GM23338 (cell line): ENCODE measurements at regions not wholly inside any gene's neighbourhood (a gene's known extent, or its start where the extent isn't known, plus 50 kb on each side); places are given as distances from the start of the nearest gene placed in this dataset.

Source experiments
- ATAC-seq: fragments of 200-7000 bp; cut with Tn5 transposase; 3 replicates; pipeline ENCODE4 v1.9.1; 2020
- DNase-seq: peaks from one replicate; pipeline ENCODE4 v3.0.0-alpha.2; 2015; ENCODE audit warnings: low spot score
- H2AFZ ChIP-seq: fragments of 200-600 bp; sonication (generic); 2 replicates; pipeline ENCODE4 v1.8.0; 2016; ENCODE audit warnings: antibody characterized with exemption, mild to moderate bottlenecking, moderate library complexity
- H3F3A ChIP-seq: fragments of 200-600 bp; sonication (generic); replicated peaks from 2 replicates; pipeline ENCODE4 v1.8.0; 2017; ENCODE audit warnings: antibody characterized with exemption, mixed run types, low read depth
- H3K27ac ChIP-seq: fragments of 200-600 bp; sonication (generic); 2 replicates; pipeline ENCODE4 v1.6.1; 2016; ENCODE audit warnings: low read depth
- H3K27me3 ChIP-seq: fragments of 200-600 bp; sonication (generic); 2 replicates; pipeline ENCODE4 v1.8.0; 2016; ENCODE audit warnings: mild to moderate bottlenecking, mixed run types, moderate library complexity; ENCODE audit not compliant: insufficient read depth
- H3K36me3 ChIP-seq: fragments of 200-600 bp; sonication (generic); 2 replicates; pipeline ENCODE4 v1.8.0; 2016; ENCODE audit warnings: mild to moderate bottlenecking; ENCODE audit not compliant: insufficient read depth
- H3K4me1 ChIP-seq: fragments of 200-600 bp; sonication (generic); 2 replicates; pipeline ENCODE4 v1.8.0; 2016; ENCODE audit warnings: mild to moderate bottlenecking, moderate library complexity; ENCODE audit not compliant: insufficient read depth
- H3K4me2 ChIP-seq: fragments of 200-600 bp; sonication (generic); 2 replicates; pipeline ENCODE4 v1.7.1; 2017; ENCODE audit warnings: mixed run types
- H3K4me3 ChIP-seq: fragments of 200-600 bp; sonication (generic); 2 replicates; pipeline ENCODE4 v1.6.1; 2016; ENCODE audit warnings: mixed run types
- H3K79me2 ChIP-seq: fragments of 200-600 bp; sonication (generic); replicated peaks from 2 replicates; pipeline ENCODE4 v1.8.0; 2017; ENCODE audit warnings: mild to moderate bottlenecking; ENCODE audit not compliant: insufficient read depth
- H3K9me2 ChIP-seq: fragments of 200-600 bp; sonication (generic); 2 replicates; pipeline ENCODE4 v1.8.0; 2017; ENCODE audit not compliant: insufficient read depth
- H4K20me1 ChIP-seq: fragments of 200-600 bp; sonication (generic); replicated peaks from 2 replicates; pipeline ENCODE4 v1.8.0; 2017; ENCODE audit warnings: mild to moderate bottlenecking; ENCODE audit not compliant: insufficient read depth
- H3K27ac Mint-ChIP-seq: 2 replicates; pipeline ENCODE4 v1.8.0; 2020; ENCODE audit warnings: inconsistent platforms, mild to moderate bottlenecking, moderate library complexity, mixed read lengths
- H3K27me3 Mint-ChIP-seq: 3 replicates; pipeline ENCODE4 v1.8.0; 2022; ENCODE audit warnings: low read depth, mild to moderate bottlenecking, moderate library complexity, mixed read lengths, inconsistent platforms; ENCODE audit not compliant: insufficient read depth, poor library complexity
- H3K36me3 Mint-ChIP-seq: 3 replicates; pipeline ENCODE4 v1.8.0; 2021; ENCODE audit warnings: low read depth, mild to moderate bottlenecking, inconsistent platforms, moderate library complexity, mixed read lengths
- H3K4me1 Mint-ChIP-seq: 3 replicates; pipeline ENCODE4 v1.8.0; 2020; ENCODE audit warnings: mild to moderate bottlenecking, inconsistent platforms, mixed read lengths
- H3K4me3 Mint-ChIP-seq: 3 replicates; pipeline ENCODE4 v1.8.0; 2021; ENCODE audit warnings: moderate library complexity, mild to moderate bottlenecking, inconsistent platforms, mixed read lengths
- H3K9me3 Mint-ChIP-seq: 3 replicates; pipeline ENCODE4 v1.8.0; 2020; ENCODE audit warnings: moderate library complexity, mild to moderate bottlenecking, inconsistent platforms, mixed read lengths
- CREB1 ChIP-seq: fragments of 250-450 bp; sonication (Bioruptor Pico); IDR thresholded peaks from 2 replicates; pipeline ENCODE4 v1.5.0; 2020; ENCODE audit warnings: low read depth, mild to moderate bottlenecking, moderate library complexity
- ETS1 ChIP-seq: IDR thresholded peaks from 2 replicates; pipeline ENCODE4 v1.6.1; 2016; ENCODE audit warnings: antibody characterized with exemption
- EZH2 ChIP-seq: fragments of 200-600 bp; sonication (generic); IDR thresholded peaks from one replicate; pipeline ENCODE4 v1.8.0; 2017; ENCODE audit warnings: antibody characterized with exemption, mild to moderate bottlenecking, low read depth; ENCODE audit not compliant: unreplicated experiment
- NANOG ChIP-seq: IDR thresholded peaks from 2 replicates; pipeline ENCODE4 v1.6.1; 2016; ENCODE audit warnings: antibody characterized with exemption, borderline replicate concordance
- POLR2AphosphoS5 ChIP-seq: IDR thresholded peaks from 2 replicates; pipeline ENCODE4 v1.6.1; 2016; ENCODE audit warnings: antibody characterized with exemption, low read depth
- STAT1 ChIP-seq: IDR thresholded peaks from one replicate; pipeline ENCODE4 v1.6.1; 2016; ENCODE audit warnings: antibody characterized with exemption; ENCODE audit not compliant: unreplicated experiment
- ZNF114 ChIP-seq: fragments of 250-450 bp; sonication (Bioruptor Pico); IDR thresholded peaks from 2 replicates; pipeline ENCODE4 v1.5.0; 2020; ENCODE audit warnings: mild to moderate bottlenecking, moderate library complexity
- ZNF331 ChIP-seq: fragments of 250-450 bp; sonication (Bioruptor Pico); IDR thresholded peaks from 2 replicates; pipeline ENCODE4 v1.5.0; 2020; ENCODE audit warnings: low read depth, mild to moderate bottlenecking, moderate library complexity
- ZNF462 ChIP-seq: fragments of 250-450 bp; sonication (Bioruptor Pico); IDR thresholded peaks from 2 replicates; pipeline ENCODE4 v1.5.0; 2020; ENCODE audit warnings: mild to moderate bottlenecking, moderate library complexity
- TF ChIP-seq, protein P1 (sequence below), 2 experiments: fragments of 200-600 bp in 1 of 2; sonication (generic) in 1 of 2; conservative IDR thresholded peaks; 2 replicates each; pipeline versions ENCODE4 v1.5.1 to v1.6.1; 2016 to 2017; ENCODE audit warnings: antibody characterized with exemption in 2 of 2, low read depth in 2 of 2, mild to moderate bottlenecking in 2 of 2, moderate library complexity in 1 of 2

DNA sequence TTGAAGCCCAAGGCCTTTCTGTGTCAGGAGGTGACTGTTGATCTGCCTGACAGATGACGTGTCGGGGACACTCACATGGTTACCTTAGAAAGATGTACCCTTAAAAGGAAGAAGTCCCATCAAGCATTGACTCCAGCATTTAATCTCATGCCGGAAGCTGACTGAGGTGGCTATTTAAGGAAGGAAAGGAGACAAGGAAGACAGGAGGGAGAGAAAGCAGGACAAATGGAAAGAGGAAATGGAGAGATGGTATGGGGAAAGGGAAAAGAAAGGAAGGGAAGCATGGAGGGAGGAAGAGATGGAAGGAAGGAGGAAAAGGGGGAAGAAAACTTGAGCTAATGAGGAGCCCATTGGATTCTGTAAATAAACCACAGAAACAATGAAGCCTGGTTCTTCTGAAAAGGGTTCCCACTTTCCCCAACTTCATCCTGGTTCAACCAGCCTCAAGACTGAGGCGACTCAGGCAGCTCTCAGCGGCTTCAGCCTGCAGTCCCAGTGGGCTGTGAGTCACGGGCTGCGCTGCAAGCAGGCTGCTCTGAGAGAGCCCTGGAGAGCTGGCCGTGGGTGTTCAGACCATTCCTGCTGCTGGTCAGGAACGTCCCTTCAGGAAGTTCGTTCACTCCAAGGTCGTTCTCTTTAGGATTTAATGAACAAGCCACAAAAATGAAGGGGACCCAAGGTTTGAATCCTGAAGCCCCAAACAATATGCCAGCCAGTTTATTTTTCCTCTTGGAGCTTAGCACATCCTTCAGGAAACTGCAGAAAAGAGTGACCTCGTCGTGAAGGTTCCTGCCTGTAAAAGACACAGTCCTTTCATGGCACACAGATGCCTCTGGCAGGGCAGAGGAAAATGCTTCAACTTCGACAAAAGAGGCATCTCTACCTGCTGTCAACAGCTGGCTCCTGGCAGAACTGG is 69.6 kb upstream of the THBS1 start:
- Histone ChIP-seq H3K79me2 (no peaks in the 10 kb centered on the region), H3K36me3 (no peaks in the 10 kb centered on the region), H4K20me1 (no peaks in the 10 kb centered on the region), H3K4me1 (no peaks in the 10 kb centered on the region), H3K27me3 (no peaks in the 10 kb centered on the region), H3F3A (no peaks in the 10 kb centered on the region), H3K9me2 (no peaks in the 10 kb centered on the region), H3K4me3 (no peak overlapping the region), H3K4me2 (no peak overlapping the region), H3K27ac (no peak overlapping the region), H2AFZ (no peak overlapping the region)
- Mint-ChIP-seq H3K36me3 (no peaks in the 10 kb centered on the region), H3K27ac (no peak overlapping the region), H3K27me3 (peaks cover 3% of the 10 kb centered on the region), H3K4me1 (0 out of 3 replicates have a peak, but pooled peaks cover 6% of the 10 kb centered on the region), H3K9me3 (peaks cover 7% of the 10 kb centered on the region; the same call in 2 of the 3 replicates), H3K4me3 (no peak overlapping the region)
- ATAC-seq = no peak
- no peak for DNase-seq
- TF ChIP-seq STAT1 = no peak
- no peak for TF ChIP-seq ZNF331 (CRISPR knock-in tag)
- TF ChIP-seq EZH2 = no peak
- no peak for TF ChIP-seq ZNF462 (CRISPR knock-in tag)
- TF ChIP-seq ZNF114 = no peak

DNA sequence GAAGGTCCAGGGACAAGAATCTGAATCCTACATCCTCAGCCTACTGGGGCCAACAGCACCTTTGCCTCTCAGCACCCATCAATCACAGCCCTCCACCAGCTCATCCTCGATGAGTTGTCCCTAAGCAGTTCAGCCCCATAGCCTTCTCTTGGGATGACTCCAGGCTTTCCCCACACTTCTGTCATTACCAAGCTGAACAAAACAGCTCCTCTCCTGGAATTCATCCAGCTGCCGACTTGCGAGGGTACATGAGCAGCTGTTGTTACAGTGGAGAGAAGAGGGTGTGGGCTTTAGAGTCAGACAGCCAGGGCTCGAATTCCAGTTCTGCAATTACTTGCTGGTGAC is 69.0 kb upstream of the THBS1 start:
- Histone ChIP-seq H2AFZ (no peak overlapping the region), H3K9me2 (no peaks in the 10 kb centered on the region), H3K4me1 (no peaks in the 10 kb centered on the region), H3F3A (no peaks in the 10 kb centered on the region), H3K36me3 (no peaks in the 10 kb centered on the region), H3K27me3 (no peaks in the 10 kb centered on the region), H3K4me3 (no peak overlapping the region), H3K27ac (no peak overlapping the region), H4K20me1 (no peaks in the 10 kb centered on the region), H3K79me2 (no peaks in the 10 kb centered on the region), H3K4me2 (no peak overlapping the region)
- Mint-ChIP-seq H3K27me3 (peaks cover 3% of the 10 kb centered on the region), H3K9me3 (peaks cover 7% of the 10 kb centered on the region; the same call in 2 of the 3 replicates), H3K27ac (no peak overlapping the region), H3K4me1 (0 out of 3 replicates have a peak, but pooled peaks cover 6% of the 10 kb centered on the region), H3K4me3 (no peak overlapping the region), H3K36me3 (no peaks in the 10 kb centered on the region)
- no peak for DNase-seq
- no peak for ATAC-seq
- no peak for TF ChIP-seq EZH2
- TF ChIP-seq NANOG = no peak
- TF ChIP-seq, protein P1, sequence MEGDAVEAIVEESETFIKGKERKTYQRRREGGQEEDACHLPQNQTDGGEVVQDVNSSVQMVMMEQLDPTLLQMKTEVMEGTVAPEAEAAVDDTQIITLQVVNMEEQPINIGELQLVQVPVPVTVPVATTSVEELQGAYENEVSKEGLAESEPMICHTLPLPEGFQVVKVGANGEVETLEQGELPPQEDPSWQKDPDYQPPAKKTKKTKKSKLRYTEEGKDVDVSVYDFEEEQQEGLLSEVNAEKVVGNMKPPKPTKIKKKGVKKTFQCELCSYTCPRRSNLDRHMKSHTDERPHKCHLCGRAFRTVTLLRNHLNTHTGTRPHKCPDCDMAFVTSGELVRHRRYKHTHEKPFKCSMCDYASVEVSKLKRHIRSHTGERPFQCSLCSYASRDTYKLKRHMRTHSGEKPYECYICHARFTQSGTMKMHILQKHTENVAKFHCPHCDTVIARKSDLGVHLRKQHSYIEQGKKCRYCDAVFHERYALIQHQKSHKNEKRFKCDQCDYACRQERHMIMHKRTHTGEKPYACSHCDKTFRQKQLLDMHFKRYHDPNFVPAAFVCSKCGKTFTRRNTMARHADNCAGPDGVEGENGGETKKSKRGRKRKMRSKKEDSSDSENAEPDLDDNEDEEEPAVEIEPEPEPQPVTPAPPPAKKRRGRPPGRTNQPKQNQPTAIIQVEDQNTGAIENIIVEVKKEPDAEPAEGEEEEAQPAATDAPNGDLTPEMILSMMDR (conservative IDR thresholded peaks at IDR 0.05; ENCODE audit: low read depth in 2 of 2) = no peak
- no peak for TF ChIP-seq CREB1
- TF ChIP-seq ETS1 = no peak
- no peak for TF ChIP-seq POLR2AphosphoS5
- TF ChIP-seq ZNF114 = no peak
